Right atrium auricular region (tissue), 2 donors: ENCODE measurements at regions not wholly inside any gene's neighbourhood (a gene's known extent, or its start where the extent isn't known, plus 50 kb on each side); places are given as distances from the start of the nearest gene placed in this dataset.

Experiments used
- DNase-seq: peaks from one replicate; pipeline ENCODE4 v3.0.0-alpha.2; 2019; ENCODE audit warnings: low spot score
- H3K27ac ChIP-seq, 2 donors: fragments of 200-600 bp; sonication (generic); 1 replicate in 1 of 2; 2 replicates in 1 of 2; pipeline ENCODE4 v1.5.1; 2016 to 2019
- H3K27me3 ChIP-seq, 2 donors: fragments of 200-600 bp; sonication (generic); one replicate each; pipeline versions ENCODE4 v1.5.1 to v1.6.0; 2017 to 2019
- H3K36me3 ChIP-seq: fragments of 200-600 bp; sonication (generic); one replicate; pipeline ENCODE4 v1.5.1; 2016
- H3K4me1 ChIP-seq, 2 donors: fragments of 200-600 bp; sonication (generic); one replicate each; pipeline versions ENCODE4 v1.5.1 to v1.6.0; 2017 to 2019
- H3K4me3 ChIP-seq, 2 donors: fragments of 200-600 bp; sonication (generic); 1 replicate in 1 of 2; 2 replicates in 1 of 2; pipeline ENCODE4 v1.5.1; 2017 to 2019; ENCODE audit warnings: mild to moderate bottlenecking in 1 of 2, moderate library complexity in 1 of 2
- H3K9me3 ChIP-seq, 2 donors: fragments of 200-600 bp; sonication (generic); one replicate each; pipeline ENCODE4 v1.5.1; 2019
- TF ChIP-seq, protein P1 (sequence below), 2 donors: fragments of 200-600 bp; sonication (generic); IDR thresholded peaks; one replicate each; pipeline ENCODE4 v1.5.1; 2019; ENCODE audit warnings: antibody characterized with exemption in 2 of 2

DNA sequence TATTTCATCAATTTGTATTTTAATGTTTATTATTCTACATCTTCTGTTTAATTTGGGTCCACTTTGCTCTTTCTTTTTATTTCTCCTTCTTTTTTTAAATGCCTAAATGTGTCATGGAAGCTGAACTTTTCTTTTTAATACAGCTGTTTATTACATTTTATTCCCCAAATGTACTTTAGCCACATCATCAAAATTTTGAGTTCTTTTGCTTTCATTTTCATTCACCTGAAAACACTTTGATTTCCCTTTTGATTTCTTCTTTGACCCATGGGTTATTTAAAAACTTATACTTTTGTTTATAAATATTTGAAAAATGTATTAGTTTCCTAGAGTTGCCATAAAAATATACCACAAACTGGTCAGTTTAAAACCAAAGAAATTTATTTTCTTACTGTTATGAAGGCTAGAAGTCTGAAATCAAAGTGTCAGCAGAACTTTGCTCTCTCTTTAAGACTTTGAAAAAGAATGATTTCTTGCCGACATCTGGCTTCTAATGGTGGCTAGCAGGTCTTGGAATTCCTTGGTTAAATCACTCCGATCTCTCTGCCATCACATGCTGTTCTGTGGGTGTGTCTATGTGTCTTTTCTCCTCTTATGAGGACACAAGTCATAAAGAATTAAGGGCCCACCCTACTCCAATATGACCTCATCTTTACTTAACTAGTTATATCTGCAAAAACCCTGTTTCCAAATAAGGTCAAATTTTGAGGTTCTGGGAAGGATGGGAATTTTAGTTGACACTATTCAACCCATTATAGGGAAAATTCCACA, 225.5 kb downstream of the ANKRD7 start:
- no peaks in the 10 kb centered on the region for H3K36me3 ChIP-seq
- H3K4me1 ChIP-seq, result no peaks in the 10 kb centered on the region
- H3K9me3 ChIP-seq, result peaks cover 0 to 5% of the 10 kb centered on the region in 2 donors
- DNase-seq, result no peak
- no peaks in the 10 kb centered on the region for H3K27me3 ChIP-seq
- H3K4me3 ChIP-seq, result no peak overlapping the region
- H3K27ac ChIP-seq, result no peak overlapping the region
- TF ChIP-seq, protein P1, sequence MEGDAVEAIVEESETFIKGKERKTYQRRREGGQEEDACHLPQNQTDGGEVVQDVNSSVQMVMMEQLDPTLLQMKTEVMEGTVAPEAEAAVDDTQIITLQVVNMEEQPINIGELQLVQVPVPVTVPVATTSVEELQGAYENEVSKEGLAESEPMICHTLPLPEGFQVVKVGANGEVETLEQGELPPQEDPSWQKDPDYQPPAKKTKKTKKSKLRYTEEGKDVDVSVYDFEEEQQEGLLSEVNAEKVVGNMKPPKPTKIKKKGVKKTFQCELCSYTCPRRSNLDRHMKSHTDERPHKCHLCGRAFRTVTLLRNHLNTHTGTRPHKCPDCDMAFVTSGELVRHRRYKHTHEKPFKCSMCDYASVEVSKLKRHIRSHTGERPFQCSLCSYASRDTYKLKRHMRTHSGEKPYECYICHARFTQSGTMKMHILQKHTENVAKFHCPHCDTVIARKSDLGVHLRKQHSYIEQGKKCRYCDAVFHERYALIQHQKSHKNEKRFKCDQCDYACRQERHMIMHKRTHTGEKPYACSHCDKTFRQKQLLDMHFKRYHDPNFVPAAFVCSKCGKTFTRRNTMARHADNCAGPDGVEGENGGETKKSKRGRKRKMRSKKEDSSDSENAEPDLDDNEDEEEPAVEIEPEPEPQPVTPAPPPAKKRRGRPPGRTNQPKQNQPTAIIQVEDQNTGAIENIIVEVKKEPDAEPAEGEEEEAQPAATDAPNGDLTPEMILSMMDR (IDR thresholded peaks at IDR 0.05), result no peak

DNA sequence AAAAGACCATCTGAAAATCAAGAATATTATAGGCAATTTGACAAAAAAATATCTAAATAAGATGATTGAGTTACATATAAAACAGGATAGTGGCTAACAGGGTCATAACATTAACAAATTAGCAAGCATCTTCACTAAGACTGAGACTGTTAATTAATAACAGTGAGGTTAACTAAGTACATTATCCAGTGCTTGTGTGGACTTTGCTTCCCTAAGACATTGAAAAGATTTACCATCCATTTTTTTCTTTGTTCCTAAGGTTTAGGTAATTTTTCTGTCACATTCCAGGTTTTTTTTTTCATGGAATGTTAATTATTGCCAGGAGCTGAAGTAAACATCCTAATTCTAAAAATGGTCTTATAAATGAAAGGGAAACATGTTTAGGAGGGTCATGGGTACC, 227.6 kb downstream of the ANKRD7 start:
- TF ChIP-seq, protein P1 (IDR thresholded peaks at IDR 0.05), result no peak
- no peaks in the 10 kb centered on the region for H3K36me3 ChIP-seq
- H3K27me3 ChIP-seq, result no peaks in the 10 kb centered on the region
- H3K9me3 ChIP-seq, result peaks cover 0 to 5% of the 10 kb centered on the region in 2 donors
- H3K4me1 ChIP-seq, result no peaks in the 10 kb centered on the region
- H3K4me3 ChIP-seq, result no peak overlapping the region
- no peak overlapping the region for H3K27ac ChIP-seq
- DNase-seq, result no peak

DNA sequence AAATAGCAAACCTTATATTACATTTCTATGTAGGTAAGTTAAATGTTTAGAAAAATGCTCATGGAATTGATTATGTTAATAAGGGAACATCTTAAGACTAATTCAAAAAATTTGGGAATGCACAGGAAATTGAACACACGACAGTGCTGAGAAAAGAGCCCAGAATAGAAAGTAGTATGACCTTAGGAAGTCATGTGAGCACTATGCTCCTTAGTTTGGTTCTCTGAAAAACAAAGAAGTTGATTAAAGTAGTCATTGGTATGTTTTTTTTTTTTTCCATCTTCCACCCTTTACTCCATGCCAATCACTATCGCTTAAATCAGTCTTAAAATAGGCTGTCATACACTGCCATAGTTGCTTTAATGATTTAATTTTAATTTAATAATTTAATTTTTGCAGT, 242.9 kb downstream of the ANKRD7 start:
- TF ChIP-seq, protein P1 (IDR thresholded peaks at IDR 0.05), result no peak
- no peak overlapping the region for H3K27ac ChIP-seq

DNA sequence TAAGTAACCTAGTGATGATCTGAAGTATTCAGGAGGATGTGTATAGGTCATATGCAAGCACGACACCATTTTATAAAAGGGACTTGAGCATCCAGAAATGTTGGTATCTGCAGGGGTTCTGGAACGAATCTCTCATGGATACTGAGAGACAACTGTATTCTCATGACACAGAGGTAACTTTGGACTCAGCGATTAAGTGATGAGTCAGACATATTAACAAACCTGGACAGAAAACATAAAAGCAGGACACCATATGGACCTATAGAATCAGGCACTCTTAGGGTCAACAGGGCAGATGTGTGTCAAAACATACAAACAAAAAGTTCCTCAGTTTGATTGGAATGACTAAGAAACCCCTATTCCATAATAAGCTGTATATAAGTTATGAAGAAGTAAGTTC, 248.1 kb downstream of the ANKRD7 start:
- Histone ChIP-seq H3K4me3 (no peak overlapping the region), H3K27ac (no peak overlapping the region), H3K9me3 (no peaks in the 10 kb centered on the region), H3K4me1 (no peaks in the 10 kb centered on the region), H3K36me3 (no peaks in the 10 kb centered on the region), H3K27me3 (no peaks in the 10 kb centered on the region)
- TF ChIP-seq, protein P1 (IDR thresholded peaks at IDR 0.05), result no peak
- DNase-seq, result no peak

More for the DNA sequence above, 242.9 kb downstream of the ANKRD7 start:
- no peak for DNase-seq
- H3K4me1 ChIP-seq, result no peaks in the 10 kb centered on the region
- no peak overlapping the region for H3K4me3 ChIP-seq
- no peaks in the 10 kb centered on the region for H3K27me3 ChIP-seq
- no peaks in the 10 kb centered on the region for H3K9me3 ChIP-seq
- H3K36me3 ChIP-seq, result no peaks in the 10 kb centered on the region

DNA sequence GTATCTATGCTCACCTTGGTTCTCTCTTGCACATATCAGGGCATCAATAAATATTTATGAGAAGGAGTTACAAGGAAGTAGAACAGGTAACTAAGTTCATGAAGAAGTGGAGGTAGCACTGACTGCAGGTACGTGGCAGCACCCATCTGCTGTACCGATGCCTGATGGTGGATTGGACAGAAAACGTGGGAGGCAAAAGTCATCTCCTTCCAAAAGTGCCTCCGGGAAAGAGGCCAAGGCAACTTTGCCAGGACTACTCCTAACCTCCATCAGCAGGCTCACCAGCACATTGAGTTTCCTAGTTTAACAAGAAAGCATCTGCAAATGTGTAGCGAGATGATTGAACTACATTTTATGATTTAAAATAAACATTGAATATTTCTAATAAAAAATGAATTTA, 248.8 kb downstream of the ANKRD7 start:
- no peaks in the 10 kb centered on the region for H3K4me1 ChIP-seq
- no peaks in the 10 kb centered on the region for H3K9me3 ChIP-seq
- H3K4me3 ChIP-seq, result no peak overlapping the region
- no peaks in the 10 kb centered on the region for H3K36me3 ChIP-seq
- H3K27me3 ChIP-seq, result no peaks in the 10 kb centered on the region
- TF ChIP-seq, protein P1 (IDR thresholded peaks at IDR 0.05), result no peak
- no peak overlapping the region for H3K27ac ChIP-seq
- DNase-seq, result no peak

DNA sequence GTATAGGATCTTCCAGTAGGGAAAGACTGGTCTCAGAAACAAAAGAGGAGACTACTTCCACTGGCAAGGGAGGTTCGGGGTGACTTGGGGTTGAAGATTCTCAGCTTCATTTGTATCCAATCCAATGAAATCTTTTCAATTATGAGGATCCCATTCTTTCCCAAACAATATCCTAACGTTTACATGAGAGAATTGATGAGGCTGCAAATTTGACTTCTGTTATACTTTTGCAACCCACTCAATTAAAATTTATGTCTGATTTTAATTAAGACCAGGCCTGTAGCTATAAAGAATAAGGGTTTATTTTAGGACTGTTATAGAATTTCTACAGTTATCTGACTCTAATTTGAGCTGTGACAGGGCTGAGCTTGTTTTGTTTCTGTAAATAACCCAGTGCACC, 251.5 kb downstream of the ANKRD7 start:
- Histone ChIP-seq H3K27ac (no peak overlapping the region), H3K4me1 (no peaks in the 10 kb centered on the region), H3K9me3 (no peaks in the 10 kb centered on the region), H3K27me3 (no peaks in the 10 kb centered on the region), H3K36me3 (no peaks in the 10 kb centered on the region), H3K4me3 (no peak overlapping the region)
- TF ChIP-seq, protein P1 (IDR thresholded peaks at IDR 0.05), result no peak
- no peak for DNase-seq
